ENCODE measurements at regions not wholly inside any gene's neighbourhood (a gene's known extent, or its start where the extent isn't known, plus 50 kb on each side); places are given as distances from the start of the nearest gene placed in this dataset.

- DNase-seq = no peak
- H3K9me3 ChIP-seq (ENCODE audit: control insufficient read depth in 1 of 2, insufficient read depth in 1 of 2, low read length in 2 of 2) = no peaks in the 10 kb centered on the region
- no peak for TF ChIP-seq CTCF (IDR thresholded peaks at IDR 0.05)
- no peak overlapping the region for H3K4me3 ChIP-seq (ENCODE audit: low read length)
- H3K27me3 Mint-ChIP-seq = peaks cover 64% of the 10 kb centered on the region
- no peak overlapping the region for H3K27ac Mint-ChIP-seq
- POLR2A ChIA-PET = no interaction called here
- H3K4me1 ChIP-seq (ENCODE audit: insufficient read depth, low read length) = no peaks in the 10 kb centered on the region
- H3K27ac ChIP-seq (ENCODE audit: low read depth in 1 of 2, low read length in 2 of 2) = no peak overlapping the region
- H3K36me3 Mint-ChIP-seq (ENCODE audit: low read depth) = no peaks in the 10 kb centered on the region
- H3K27me3 ChIP-seq (ENCODE audit: control insufficient read depth in 1 of 2, insufficient read depth in 2 of 2, low read length in 2 of 2) = peaks cover 0 to 3% of the 10 kb centered on the region in 2 experiments
- CTCF ChIA-PET = no interaction called here
- H3K4me1 Mint-ChIP-seq (ENCODE audit: low read depth) = no peaks in the 10 kb centered on the region
- no peak overlapping the region for H3K4me3 Mint-ChIP-seq
- ATAC-seq (ENCODE audit: poor library complexity) = no peak
- H3K36me3 ChIP-seq (ENCODE audit: insufficient read depth, low read length) = no peaks in the 10 kb centered on the region
- intact Hi-C loops (cut with DNase I, micrococcal nuclease) = no loop called here
- H3K9me3 Mint-ChIP-seq = no peaks in the 10 kb centered on the region
These were observed 123.0 kb upstream of the DYNLRB2 start for GRCh38 chr16:80417706-80418271.

DNA sequence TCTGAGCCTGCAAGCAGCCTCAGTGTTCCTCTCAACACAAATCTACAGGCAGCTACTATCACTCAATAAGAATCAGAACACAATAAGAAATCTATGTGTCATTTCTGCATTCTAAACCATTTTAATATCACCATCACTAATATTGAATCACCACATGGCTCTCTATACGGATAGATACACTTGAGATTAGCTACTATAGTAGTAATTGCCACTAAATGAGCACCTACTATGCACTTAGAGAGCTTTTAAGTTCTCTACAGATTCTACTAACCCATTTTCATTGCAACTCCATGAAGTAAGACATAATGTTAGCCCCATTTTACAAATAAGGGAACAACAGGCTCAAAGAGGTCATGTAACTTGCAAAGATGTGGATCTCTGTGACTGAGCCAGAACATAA, 132.8 kb upstream of the DYNLRB2 start:
- Mint-ChIP-seq H3K27me3 (peaks cover 40% of the 10 kb centered on the region), H3K36me3 (ENCODE audit: low read depth) (no peaks in the 10 kb centered on the region), H3K4me1 (ENCODE audit: low read depth) (no peaks in the 10 kb centered on the region), H3K4me3 (no peak overlapping the region), H3K9me3 (no peaks in the 10 kb centered on the region), H3K27ac (no peak overlapping the region)
- H3K36me3 ChIP-seq (ENCODE audit: insufficient read depth, low read length) = no peaks in the 10 kb centered on the region
- intact Hi-C loops (cut with DNase I, micrococcal nuclease) = no loop called here
- no peak for TF ChIP-seq CTCF (IDR thresholded peaks at IDR 0.05)
- POLR2A ChIA-PET = no interaction called here
- CTCF ChIA-PET = no interaction called here
- peaks cover 4 to 7% of the 10 kb centered on the region in 2 experiments for H3K27me3 ChIP-seq (ENCODE audit: control insufficient read depth in 1 of 2, insufficient read depth in 2 of 2, low read length in 2 of 2)
- DNase-seq (no peak), ATAC-seq (ENCODE audit: poor library complexity) (no peak)
- H3K9me3 ChIP-seq (ENCODE audit: control insufficient read depth in 1 of 2, insufficient read depth in 1 of 2, low read length in 2 of 2) = no peaks in the 10 kb centered on the region
- H3K27ac ChIP-seq (ENCODE audit: low read depth in 1 of 2, low read length in 2 of 2) = no peak overlapping the region
- H3K4me3 ChIP-seq (ENCODE audit: low read length) = no peak overlapping the region
- no peaks in the 10 kb centered on the region for H3K4me1 ChIP-seq (ENCODE audit: insufficient read depth, low read length)

DNA sequence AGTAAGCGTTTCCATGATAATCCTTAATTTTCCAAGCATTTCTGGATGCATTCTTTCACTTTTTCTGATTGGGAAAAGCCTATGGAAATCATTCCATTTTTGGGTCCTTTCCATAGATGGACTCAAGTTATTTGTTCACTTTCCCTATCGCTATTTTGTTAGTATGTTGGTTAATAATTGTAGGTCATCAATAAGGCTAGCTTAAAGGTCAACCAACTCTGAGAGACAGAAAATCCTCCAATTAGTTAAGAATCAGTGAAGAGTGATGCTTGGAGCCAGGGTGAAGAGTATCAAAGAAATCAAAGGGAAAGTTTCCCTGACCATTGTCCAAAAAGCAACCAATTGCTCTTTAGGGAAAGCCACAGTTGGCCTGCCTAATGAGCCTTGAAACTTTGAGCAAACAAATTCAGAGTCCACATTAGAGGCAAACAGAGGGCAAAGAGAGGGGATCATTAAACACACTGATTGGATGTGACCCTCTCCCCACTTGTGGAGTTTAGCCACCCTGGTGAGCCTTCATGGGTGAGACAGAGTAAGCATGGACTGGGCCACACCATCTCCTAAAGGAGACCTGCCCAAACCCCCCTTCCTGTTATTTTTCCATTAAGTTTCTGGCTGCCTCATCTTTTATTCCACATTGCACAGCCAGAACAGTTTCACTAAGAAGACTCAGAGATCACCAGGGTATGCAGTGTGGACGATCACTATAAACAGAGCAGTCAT, 133.4 kb upstream of the DYNLRB2 start:
- intact Hi-C loops (cut with DNase I, micrococcal nuclease) = no loop called here
- H3K27ac ChIP-seq (ENCODE audit: low read depth in 1 of 2, low read length in 2 of 2) = no peak overlapping the region
- Mint-ChIP-seq H3K36me3 (ENCODE audit: low read depth) (no peaks in the 10 kb centered on the region), H3K9me3 (no peaks in the 10 kb centered on the region), H3K4me1 (ENCODE audit: low read depth) (no peaks in the 10 kb centered on the region), H3K4me3 (no peak overlapping the region), H3K27me3 (peaks cover 46% of the 10 kb centered on the region), H3K27ac (no peak overlapping the region)
- ATAC-seq (ENCODE audit: poor library complexity) = no peak
- H3K9me3 ChIP-seq (ENCODE audit: control insufficient read depth in 1 of 2, insufficient read depth in 1 of 2, low read length in 2 of 2) = no peaks in the 10 kb centered on the region
- H3K36me3 ChIP-seq (ENCODE audit: insufficient read depth, low read length) = no peaks in the 10 kb centered on the region
- ChIA-PET POLR2A (interaction anchor here (0.7 kb wide), 1 partner anchor 34 kb away, joined by 4 read pairs; no protein-coding TSS in a partner anchor), CTCF (no interaction called here)
- H3K4me1 ChIP-seq (ENCODE audit: insufficient read depth, low read length) = no peaks in the 10 kb centered on the region
- H3K4me3 ChIP-seq (ENCODE audit: low read length) = no peak overlapping the region
- no peak for TF ChIP-seq CTCF (IDR thresholded peaks at IDR 0.05)
- no peak for DNase-seq
- peaks cover 4 to 7% of the 10 kb centered on the region in 2 experiments for H3K27me3 ChIP-seq (ENCODE audit: control insufficient read depth in 1 of 2, insufficient read depth in 2 of 2, low read length in 2 of 2)

Measured in CD4-positive, alpha-beta T cell (primary cell).